ENCODE measurements at regions not wholly inside any gene's neighbourhood (a gene's known extent, or its start where the extent isn't known, plus 50 kb on each side); places are given as distances from the start of the nearest gene placed in this dataset.

DNA sequence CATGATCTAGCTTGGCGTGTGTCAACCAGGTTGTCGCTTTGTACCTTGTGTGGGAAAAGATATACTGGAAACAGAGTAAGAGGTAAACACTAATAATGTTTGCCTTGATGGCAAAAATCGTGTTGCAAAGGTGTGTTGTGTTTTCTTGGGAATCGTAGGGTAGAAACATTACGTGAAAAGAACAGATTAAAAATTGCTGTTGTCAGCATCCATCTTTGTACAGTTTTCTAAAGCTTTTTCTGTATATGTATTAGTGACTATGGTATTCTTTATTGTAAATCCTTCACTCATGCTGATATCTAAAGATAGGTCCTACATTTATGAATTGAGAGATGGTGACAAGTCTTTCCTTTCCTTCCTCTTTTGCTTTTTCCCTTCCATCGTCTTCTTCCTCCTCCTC, 116.9 kb downstream of the RPS12 start:
- H4K20me1 ChIP-seq (replicated peaks; ENCODE audit: control insufficient read depth, extremely low read depth, insufficient read depth, low read length): no peaks in the 10 kb centered on the region
- no peaks in the 10 kb centered on the region for H3K36me3 ChIP-seq (ENCODE audit: control insufficient read depth in 2 of 2, extremely low read depth in 1 of 2, insufficient read depth in 2 of 2, low read length in 2 of 2)
- CTCF ChIA-PET: no interaction called here

More for the DNA sequence above, 116.9 kb downstream of the RPS12 start:
- H3K27ac ChIP-seq (ENCODE audit: insufficient read depth, low read depth, low read length): no peak overlapping the region
- H3K79me2 ChIP-seq (ENCODE audit: control insufficient read depth, insufficient read depth, low read length): no peaks in the 10 kb centered on the region
- FAIRE-seq (no peak), DNase-seq (ENCODE audit: low read depth, low spot score) (no peak)
- H3K4me2 ChIP-seq (ENCODE audit: insufficient read depth, low read length): no peak overlapping the region
- no TSS peak for BruUV-seq (replicated peaks)
- H3K27me3 ChIP-seq (ENCODE audit: control insufficient read depth in 2 of 2, insufficient read depth in 2 of 2, low read length in 2 of 2): no peaks in the 10 kb centered on the region
- POLR2A ChIA-PET: no interaction called here
- no peak overlapping the region for H3K4me3 ChIP-seq (replicated peaks in 1 of 3; ENCODE audit: insufficient read depth in 1 of 3, low read depth in 1 of 3, low read length in 3 of 3)
- no peaks in the 10 kb centered on the region for H3K9me3 ChIP-seq (replicated peaks; ENCODE audit: control insufficient read depth, insufficient read depth, low read length)
- TF ChIP-seq POLR2A (IDR thresholded peaks at IDR 0.05; ENCODE audit: low read depth, low read length) (no peak), JUN (IDR thresholded peaks at IDR 0.05; ENCODE audit: borderline replicate concordance, insufficient read depth, insufficient read length, low read depth) (no peak), EZH2 (IDR thresholded peaks at IDR 0.05; ENCODE audit: borderline replicate concordance, low read depth, low read length, severe bottlenecking) (no peak), MYC (IDR thresholded peaks at IDR 0.05; ENCODE audit: low read depth, low read length) (no peak), GATA2 (IDR thresholded peaks at IDR 0.05; ENCODE audit: insufficient read depth, insufficient read length, low read depth, low read length) (no peak), POLR2AphosphoS5 (IDR thresholded peaks at IDR 0.05; ENCODE audit: insufficient read depth, low read depth, low read length) (no peak), FOS (IDR thresholded peaks at IDR 0.05; ENCODE audit: borderline replicate concordance, insufficient read depth, low read length) (no peak)
- TF ChIP-seq, protein P1, sequence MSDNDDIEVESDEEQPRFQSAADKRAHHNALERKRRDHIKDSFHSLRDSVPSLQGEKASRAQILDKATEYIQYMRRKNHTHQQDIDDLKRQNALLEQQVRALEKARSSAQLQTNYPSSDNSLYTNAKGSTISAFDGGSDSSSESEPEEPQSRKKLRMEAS (IDR thresholded peaks at IDR 0.05; ENCODE audit: insufficient read depth, insufficient read length): no peak
- TF ChIP-seq, protein P2, sequence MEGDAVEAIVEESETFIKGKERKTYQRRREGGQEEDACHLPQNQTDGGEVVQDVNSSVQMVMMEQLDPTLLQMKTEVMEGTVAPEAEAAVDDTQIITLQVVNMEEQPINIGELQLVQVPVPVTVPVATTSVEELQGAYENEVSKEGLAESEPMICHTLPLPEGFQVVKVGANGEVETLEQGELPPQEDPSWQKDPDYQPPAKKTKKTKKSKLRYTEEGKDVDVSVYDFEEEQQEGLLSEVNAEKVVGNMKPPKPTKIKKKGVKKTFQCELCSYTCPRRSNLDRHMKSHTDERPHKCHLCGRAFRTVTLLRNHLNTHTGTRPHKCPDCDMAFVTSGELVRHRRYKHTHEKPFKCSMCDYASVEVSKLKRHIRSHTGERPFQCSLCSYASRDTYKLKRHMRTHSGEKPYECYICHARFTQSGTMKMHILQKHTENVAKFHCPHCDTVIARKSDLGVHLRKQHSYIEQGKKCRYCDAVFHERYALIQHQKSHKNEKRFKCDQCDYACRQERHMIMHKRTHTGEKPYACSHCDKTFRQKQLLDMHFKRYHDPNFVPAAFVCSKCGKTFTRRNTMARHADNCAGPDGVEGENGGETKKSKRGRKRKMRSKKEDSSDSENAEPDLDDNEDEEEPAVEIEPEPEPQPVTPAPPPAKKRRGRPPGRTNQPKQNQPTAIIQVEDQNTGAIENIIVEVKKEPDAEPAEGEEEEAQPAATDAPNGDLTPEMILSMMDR (IDR thresholded peaks at IDR 0.05; ENCODE audit: extremely low read depth in 1 of 2, insufficient read depth in 1 of 2, low read depth in 1 of 2, low read length in 2 of 2): no peak
- H3K4me1 ChIP-seq (ENCODE audit: control insufficient read depth, extremely low read depth, insufficient read depth, low read length): no peaks in the 10 kb centered on the region
- H3K9ac ChIP-seq (replicated peaks; ENCODE audit: extremely low read depth, insufficient read depth, low read length): no peak overlapping the region
- H3K9me1 ChIP-seq (replicated peaks; ENCODE audit: control insufficient read depth, extremely low read depth, insufficient read depth, low read length): no peaks in the 10 kb centered on the region
- dilution Hi-C loops (cut with MboI; ENCODE audit: extremely low pct_ligation_motif_present, low sequenced_read_pairs): no loop called here
- no peak overlapping the region for H2AFZ ChIP-seq (ENCODE audit: low read depth, low read length)
- intact Hi-C loops (cut with micrococcal nuclease): no loop called here

Measured in endothelial cell of umbilical vein (primary cell).